ENCODE measurements at regions not wholly inside any gene's neighbourhood (a gene's known extent, or its start where the extent isn't known, plus 50 kb on each side); places are given as distances from the start of the nearest gene placed in this dataset.

- ChIA-PET CTCF (no interaction called here), RAD21 (ENCODE audit: unreplicated experiment) (no interaction called here), SMC1A (ENCODE audit: uncharacterized antibody, unreplicated experiment) (no interaction called here), POLR2A (no interaction called here)
- FAIRE-seq (no peak), ATAC-seq (no peak), DNase-seq (ENCODE audit: low read depth, low spot score) (no peak)
- no peaks in the 10 kb centered on the region for H3K27me3 ChIP-seq (replicated peaks in 1 of 2; ENCODE audit: control insufficient read depth in 2 of 2, insufficient read depth in 2 of 2, low read length in 1 of 2)
- no peaks in the 10 kb centered on the region for H3K36me3 ChIP-seq (ENCODE audit: control insufficient read depth in 2 of 2, insufficient read depth in 2 of 2, low read length in 1 of 2)
- TF ChIP-seq FOXK2 (IDR thresholded peaks at IDR 0.05), result no peak
- TF ChIP-seq HDAC2 (IDR thresholded peaks at IDR 0.05), result no peak
- no peaks in the 10 kb centered on the region for H3K9me3 ChIP-seq (replicated peaks; ENCODE audit: control insufficient read depth, insufficient read depth, low read length)
- intact Hi-C loops (cut with micrococcal nuclease; ENCODE audit: unreplicated experiment), result no loop called here
- no peaks in the 10 kb centered on the region for H4K20me1 ChIP-seq (ENCODE audit: control insufficient read depth, insufficient read depth)
- H3K27ac ChIP-seq (ENCODE audit: control insufficient read depth, insufficient read depth), result no peak overlapping the region
- BruUV-seq (replicated peaks), result no TSS peak
- 56% methylated on average over 5 of the region's 5 CpGs for WGBS (ENCODE audit: insufficient coverage, insufficient replicate concordance, low lambda C conversion rate, missing lambda C conversion rate)
- H3K4me2 ChIP-seq (ENCODE audit: control insufficient read depth, insufficient read depth), result no peak overlapping the region
- no peak overlapping the region for H2AFZ ChIP-seq (ENCODE audit: control insufficient read depth, low read depth, low read length)
- H3K4me1 ChIP-seq (ENCODE audit: control insufficient read depth, insufficient read depth, low read length), result no peaks in the 10 kb centered on the region
- no peak overlapping the region for H3K4me3 ChIP-seq
- in situ Hi-C loops (cut with MboI), result no loop called here
- no peak overlapping the region for H3K9ac ChIP-seq (ENCODE audit: control insufficient read depth, insufficient read depth, low read length)
- no peaks in the 10 kb centered on the region for H3K79me2 ChIP-seq (ENCODE audit: control insufficient read depth, insufficient read depth, low read length)
These were observed 1586.1 kb downstream of the NCAM2 start for GRCh38 chr21:22584308-22584707.

- H3K9me3 ChIP-seq (replicated peaks; ENCODE audit: control insufficient read depth, insufficient read depth, low read length), result no peaks in the 10 kb centered on the region
- H3K9ac ChIP-seq (ENCODE audit: control insufficient read depth, insufficient read depth, low read length), result no peak overlapping the region
- FAIRE-seq (no peak), DNase-seq (ENCODE audit: low read depth, low spot score) (no peak), ATAC-seq (no peak)
- no peak overlapping the region for H2AFZ ChIP-seq (ENCODE audit: control insufficient read depth, low read depth, low read length)
- intact Hi-C loops (cut with micrococcal nuclease; ENCODE audit: unreplicated experiment), result no loop called here
- ChIA-PET POLR2A (no interaction called here), SMC1A (ENCODE audit: uncharacterized antibody, unreplicated experiment) (no interaction called here), CTCF (no interaction called here), RAD21 (ENCODE audit: unreplicated experiment) (no interaction called here)
- no TSS peak for BruUV-seq (replicated peaks)
- H3K79me2 ChIP-seq (ENCODE audit: control insufficient read depth, insufficient read depth, low read length), result no peaks in the 10 kb centered on the region
- H4K20me1 ChIP-seq (ENCODE audit: control insufficient read depth, insufficient read depth), result no peaks in the 10 kb centered on the region
- H3K27ac ChIP-seq (ENCODE audit: control insufficient read depth, insufficient read depth), result no peak overlapping the region
- 0% methylated on average over 4 of the region's 4 CpGs for WGBS (ENCODE audit: insufficient coverage, insufficient replicate concordance, low lambda C conversion rate, missing lambda C conversion rate)
- in situ Hi-C loops (cut with MboI), result no loop called here
- H3K4me3 ChIP-seq, result no peak overlapping the region
- H3K27me3 ChIP-seq (replicated peaks in 1 of 2; ENCODE audit: control insufficient read depth in 2 of 2, insufficient read depth in 2 of 2, low read length in 1 of 2), result no peaks in the 10 kb centered on the region
- H3K4me1 ChIP-seq (ENCODE audit: control insufficient read depth, insufficient read depth, low read length), result no peaks in the 10 kb centered on the region
- H3K4me2 ChIP-seq (ENCODE audit: control insufficient read depth, insufficient read depth), result no peak overlapping the region
- H3K36me3 ChIP-seq (ENCODE audit: control insufficient read depth in 2 of 2, insufficient read depth in 2 of 2, low read length in 1 of 2), result no peaks in the 10 kb centered on the region
- TF ChIP-seq CBFB (IDR thresholded peaks at IDR 0.05; ENCODE audit: low read depth) (no peak), ZBTB4 (CRISPR knock-in tag; IDR thresholded peaks at IDR 0.05) (no peak), HSF1 (IDR thresholded peaks at IDR 0.05; ENCODE audit: low read depth, low read length) (no peak), FOXM1 (IDR thresholded peaks at IDR 0.05; ENCODE audit: low read depth, low read length) (no peak), SUPT20H (IDR thresholded peaks at IDR 0.05; ENCODE audit: borderline replicate concordance, control insufficient read depth, low read depth, low read length) (no peak), NBN (IDR thresholded peaks at IDR 0.05) (no peak), CBX5 (IDR thresholded peaks at IDR 0.05; ENCODE audit: low read depth) (no peak), ZBTB11 (CRISPR knock-in tag; IDR thresholded peaks at IDR 0.05) (no peak), MYC (IDR thresholded peaks at IDR 0.05; ENCODE audit: insufficient read depth, insufficient read length, insufficient replicate concordance, low read length, severe bottlenecking) (no peak)
These were observed 1587.3 kb downstream of the NCAM2 start for GRCh38 chr21:22585558-22585957.
